ENCODE measurements at regions not wholly inside any gene's neighbourhood (a gene's known extent, or its start where the extent isn't known, plus 50 kb on each side); places are given as distances from the start of the nearest gene placed in this dataset.

DNA sequence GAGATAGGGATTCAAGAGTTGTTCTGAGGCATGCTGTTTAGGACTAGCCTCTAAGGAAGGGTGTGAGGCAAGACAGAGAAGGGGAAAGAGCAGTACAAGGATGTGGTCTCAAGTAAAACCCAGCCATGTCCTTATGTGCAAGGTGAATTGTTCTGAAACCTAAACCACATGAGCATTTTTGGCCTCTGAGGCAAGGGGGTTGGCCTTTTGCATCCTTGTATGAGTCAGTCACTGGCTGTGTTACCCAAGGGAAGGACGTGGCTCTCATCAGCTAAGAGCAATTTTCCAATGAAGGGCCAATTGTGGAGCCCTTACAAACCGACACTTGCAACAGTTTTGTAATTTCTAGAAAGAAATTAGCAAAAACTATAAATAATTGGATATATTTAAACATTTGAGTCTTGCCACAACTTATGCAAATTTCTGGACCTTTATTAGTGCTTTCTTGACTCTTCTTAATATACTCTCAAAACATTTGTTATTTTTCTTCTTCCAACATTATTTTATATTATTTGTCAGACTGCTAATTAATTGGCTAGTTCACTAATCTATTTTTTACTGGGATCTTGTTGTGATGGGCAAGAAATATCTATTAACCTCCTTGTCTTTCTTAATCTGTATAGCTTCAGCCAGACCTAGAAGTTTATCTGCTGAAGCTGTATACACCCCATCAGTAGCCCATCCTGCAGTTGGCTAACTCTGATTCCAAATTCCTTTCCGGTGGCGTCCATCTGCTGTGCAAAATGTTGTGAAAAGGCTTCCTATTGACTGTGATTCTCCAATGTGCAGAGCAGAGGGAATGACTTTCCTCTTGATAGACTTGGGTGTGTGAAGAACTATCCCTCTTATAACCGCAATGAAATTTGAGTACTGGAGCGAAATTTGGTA, 97.7 kb upstream of the P2RY1 start (continued):
- TF ChIP-seq, protein P1, sequence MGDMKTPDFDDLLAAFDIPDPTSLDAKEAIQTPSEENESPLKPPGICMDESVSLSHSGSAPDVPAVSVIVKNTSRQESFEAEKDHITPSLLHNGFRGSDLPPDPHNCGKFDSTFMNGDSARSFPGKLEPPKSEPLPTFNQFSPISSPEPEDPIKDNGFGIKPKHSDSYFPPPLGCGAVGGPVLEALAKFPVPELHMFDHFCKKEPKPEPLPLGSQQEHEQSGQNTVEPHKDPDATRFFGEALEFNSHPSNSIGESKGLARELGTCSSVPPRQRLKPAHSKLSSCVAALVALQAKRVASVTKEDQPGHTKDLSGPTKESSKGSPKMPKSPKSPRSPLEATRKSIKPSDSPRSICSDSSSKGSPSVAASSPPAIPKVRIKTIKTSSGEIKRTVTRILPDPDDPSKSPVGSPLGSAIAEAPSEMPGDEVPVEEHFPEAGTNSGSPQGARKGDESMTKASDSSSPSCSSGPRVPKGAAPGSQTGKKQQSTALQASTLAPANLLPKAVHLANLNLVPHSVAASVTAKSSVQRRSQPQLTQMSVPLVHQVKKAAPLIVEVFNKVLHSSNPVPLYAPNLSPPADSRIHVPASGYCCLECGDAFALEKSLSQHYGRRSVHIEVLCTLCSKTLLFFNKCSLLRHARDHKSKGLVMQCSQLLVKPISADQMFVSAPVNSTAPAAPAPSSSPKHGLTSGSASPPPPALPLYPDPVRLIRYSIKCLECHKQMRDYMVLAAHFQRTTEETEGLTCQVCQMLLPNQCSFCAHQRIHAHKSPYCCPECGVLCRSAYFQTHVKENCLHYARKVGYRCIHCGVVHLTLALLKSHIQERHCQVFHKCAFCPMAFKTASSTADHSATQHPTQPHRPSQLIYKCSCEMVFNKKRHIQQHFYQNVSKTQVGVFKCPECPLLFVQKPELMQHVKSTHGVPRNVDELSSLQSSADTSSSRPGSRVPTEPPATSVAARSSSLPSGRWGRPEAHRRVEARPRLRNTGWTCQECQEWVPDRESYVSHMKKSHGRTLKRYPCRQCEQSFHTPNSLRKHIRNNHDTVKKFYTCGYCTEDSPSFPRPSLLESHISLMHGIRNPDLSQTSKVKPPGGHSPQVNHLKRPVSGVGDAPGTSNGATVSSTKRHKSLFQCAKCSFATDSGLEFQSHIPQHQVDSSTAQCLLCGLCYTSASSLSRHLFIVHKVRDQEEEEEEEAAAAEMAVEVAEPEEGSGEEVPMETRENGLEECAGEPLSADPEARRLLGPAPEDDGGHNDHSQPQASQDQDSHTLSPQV (IDR thresholded peaks at IDR 0.05) = no peak
- TF ChIP-seq MTA2 (IDR thresholded peaks at IDR 0.05; ENCODE audit: low read depth) = peak; percentile 98
- TF ChIP-seq RELA (IDR thresholded peaks at IDR 0.05; ENCODE audit: borderline replicate concordance, partially characterized antibody) = no peak
- peak; percentile 59 for TF ChIP-seq CREB1 (IDR thresholded peaks at IDR 0.05; ENCODE audit: low read depth)
- TF ChIP-seq, protein P2, sequence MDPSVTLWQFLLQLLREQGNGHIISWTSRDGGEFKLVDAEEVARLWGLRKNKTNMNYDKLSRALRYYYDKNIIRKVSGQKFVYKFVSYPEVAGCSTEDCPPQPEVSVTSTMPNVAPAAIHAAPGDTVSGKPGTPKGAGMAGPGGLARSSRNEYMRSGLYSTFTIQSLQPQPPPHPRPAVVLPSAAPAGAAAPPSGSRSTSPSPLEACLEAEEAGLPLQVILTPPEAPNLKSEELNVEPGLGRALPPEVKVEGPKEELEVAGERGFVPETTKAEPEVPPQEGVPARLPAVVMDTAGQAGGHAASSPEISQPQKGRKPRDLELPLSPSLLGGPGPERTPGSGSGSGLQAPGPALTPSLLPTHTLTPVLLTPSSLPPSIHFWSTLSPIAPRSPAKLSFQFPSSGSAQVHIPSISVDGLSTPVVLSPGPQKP (IDR thresholded peaks at IDR 0.05; ENCODE audit: low read depth, low read length) = no peak
- TF ChIP-seq, protein P3, sequence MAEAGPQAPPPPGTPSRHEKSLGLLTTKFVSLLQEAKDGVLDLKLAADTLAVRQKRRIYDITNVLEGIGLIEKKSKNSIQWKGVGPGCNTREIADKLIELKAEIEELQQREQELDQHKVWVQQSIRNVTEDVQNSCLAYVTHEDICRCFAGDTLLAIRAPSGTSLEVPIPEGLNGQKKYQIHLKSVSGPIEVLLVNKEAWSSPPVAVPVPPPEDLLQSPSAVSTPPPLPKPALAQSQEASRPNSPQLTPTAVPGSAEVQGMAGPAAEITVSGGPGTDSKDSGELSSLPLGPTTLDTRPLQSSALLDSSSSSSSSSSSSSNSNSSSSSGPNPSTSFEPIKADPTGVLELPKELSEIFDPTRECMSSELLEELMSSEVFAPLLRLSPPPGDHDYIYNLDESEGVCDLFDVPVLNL (IDR thresholded peaks at IDR 0.05; ENCODE audit: low read depth, low read length) = no peak
- peak; percentile 94 for TF ChIP-seq JUNB (IDR thresholded peaks at IDR 0.05)
- peak; percentile 56; the same call in 1 of the 2 replicates for TF ChIP-seq CHD2 (IDR thresholded peaks at IDR 0.05; ENCODE audit: borderline replicate concordance, low read depth, low read length)
- TF ChIP-seq, protein P4, sequence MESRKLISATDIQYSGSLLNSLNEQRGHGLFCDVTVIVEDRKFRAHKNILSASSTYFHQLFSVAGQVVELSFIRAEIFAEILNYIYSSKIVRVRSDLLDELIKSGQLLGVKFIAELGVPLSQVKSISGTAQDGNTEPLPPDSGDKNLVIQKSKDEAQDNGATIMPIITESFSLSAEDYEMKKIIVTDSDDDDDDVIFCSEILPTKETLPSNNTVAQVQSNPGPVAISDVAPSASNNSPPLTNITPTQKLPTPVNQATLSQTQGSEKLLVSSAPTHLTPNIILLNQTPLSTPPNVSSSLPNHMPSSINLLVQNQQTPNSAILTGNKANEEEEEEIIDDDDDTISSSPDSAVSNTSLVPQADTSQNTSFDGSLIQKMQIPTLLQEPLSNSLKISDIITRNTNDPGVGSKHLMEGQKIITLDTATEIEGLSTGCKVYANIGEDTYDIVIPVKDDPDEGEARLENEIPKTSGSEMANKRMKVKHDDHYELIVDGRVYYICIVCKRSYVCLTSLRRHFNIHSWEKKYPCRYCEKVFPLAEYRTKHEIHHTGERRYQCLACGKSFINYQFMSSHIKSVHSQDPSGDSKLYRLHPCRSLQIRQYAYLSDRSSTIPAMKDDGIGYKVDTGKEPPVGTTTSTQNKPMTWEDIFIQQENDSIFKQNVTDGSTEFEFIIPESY (IDR thresholded peaks at IDR 0.05) = no peak
- TF ChIP-seq POLR2AphosphoS5 (IDR thresholded peaks at IDR 0.05; ENCODE audit: low read length) = no peak
- TF ChIP-seq POLR2A (IDR thresholded peaks at IDR 0.05; ENCODE audit: low read depth, low read length) = no peak
- TF ChIP-seq ZNF274 (IDR thresholded peaks at IDR 0.05; ENCODE audit: insufficient read depth, insufficient read length) = no peak
- TF ChIP-seq, protein P5, sequence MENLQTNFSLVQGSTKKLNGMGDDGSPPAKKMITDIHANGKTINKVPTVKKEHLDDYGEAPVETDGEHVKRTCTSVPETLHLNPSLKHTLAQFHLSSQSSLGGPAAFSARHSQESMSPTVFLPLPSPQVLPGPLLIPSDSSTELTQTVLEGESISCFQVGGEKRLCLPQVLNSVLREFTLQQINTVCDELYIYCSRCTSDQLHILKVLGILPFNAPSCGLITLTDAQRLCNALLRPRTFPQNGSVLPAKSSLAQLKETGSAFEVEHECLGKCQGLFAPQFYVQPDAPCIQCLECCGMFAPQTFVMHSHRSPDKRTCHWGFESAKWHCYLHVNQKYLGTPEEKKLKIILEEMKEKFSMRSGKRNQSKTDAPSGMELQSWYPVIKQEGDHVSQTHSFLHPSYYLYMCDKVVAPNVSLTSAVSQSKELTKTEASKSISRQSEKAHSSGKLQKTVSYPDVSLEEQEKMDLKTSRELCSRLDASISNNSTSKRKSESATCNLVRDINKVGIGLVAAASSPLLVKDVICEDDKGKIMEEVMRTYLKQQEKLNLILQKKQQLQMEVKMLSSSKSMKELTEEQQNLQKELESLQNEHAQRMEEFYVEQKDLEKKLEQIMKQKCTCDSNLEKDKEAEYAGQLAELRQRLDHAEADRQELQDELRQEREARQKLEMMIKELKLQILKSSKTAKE (IDR thresholded peaks at IDR 0.05; ENCODE audit: low read depth, poor library complexity, severe bottlenecking) = peak; percentile 90
- peak; percentile 82; the same call in 1 of the 2 replicates for TF ChIP-seq MTA3 (IDR thresholded peaks at IDR 0.05; ENCODE audit: borderline replicate concordance, low read length)
